ENCODE measurements at regions not wholly inside any gene's neighbourhood (a gene's known extent, or its start where the extent isn't known, plus 50 kb on each side); places are given as distances from the start of the nearest gene placed in this dataset.

- TF ChIP-seq POLR2AphosphoS5 (IDR thresholded peaks at IDR 0.05) (peak in 1 of 2 donors; percentile 54), CTCF (IDR thresholded peaks at IDR 0.05) (no peak)
These were observed 111.9 kb downstream of the KCNRG start for GRCh38 chr13:50126993-50127725.
